GM12874 (cell line): ENCODE measurements at regions not wholly inside any gene's neighbourhood (a gene's known extent, or its start where the extent isn't known, plus 50 kb on each side); places are given as distances from the start of the nearest gene placed in this dataset.

Experiments
- CTCF ChIP-seq: IDR thresholded peaks from 2 replicates; pipeline ENCODE4 v1.5.1; 2011; ENCODE audit warnings: low read depth, mild to moderate bottlenecking, control low read depth, low read length, moderate library complexity; ENCODE audit not compliant: insufficient read depth

- TF ChIP-seq CTCF = no peak
These were observed 440.2 kb upstream of the CCL2 start for GRCh38 chr17:33814852-33815251.

GRCh38 chr17:33816036-33816435 lies 439.0 kb upstream of the CCL2 start:
- TF ChIP-seq CTCF = no peak

- no peak for TF ChIP-seq CTCF
These were observed 438.1 kb upstream of the CCL2 start for GRCh38 chr17:33816842-33817617.

- no peak for TF ChIP-seq CTCF
These were observed 435.5 kb upstream of the CCL2 start for GRCh38 chr17:33819539-33819938.

- TF ChIP-seq CTCF = no peak
These were observed 422.8 kb upstream of the CCL2 start for GRCh38 chr17:33832262-33832661.

- TF ChIP-seq CTCF = no peak
These were observed 417.8 kb upstream of the CCL2 start for GRCh38 chr17:33837281-33837680.

- TF ChIP-seq CTCF = no peak
These were observed 416.8 kb upstream of the CCL2 start for GRCh38 chr17:33838281-33838680.
